ENCODE measurements at regions not wholly inside any gene's neighbourhood (a gene's known extent, or its start where the extent isn't known, plus 50 kb on each side); places are given as distances from the start of the nearest gene placed in this dataset.

DNA sequence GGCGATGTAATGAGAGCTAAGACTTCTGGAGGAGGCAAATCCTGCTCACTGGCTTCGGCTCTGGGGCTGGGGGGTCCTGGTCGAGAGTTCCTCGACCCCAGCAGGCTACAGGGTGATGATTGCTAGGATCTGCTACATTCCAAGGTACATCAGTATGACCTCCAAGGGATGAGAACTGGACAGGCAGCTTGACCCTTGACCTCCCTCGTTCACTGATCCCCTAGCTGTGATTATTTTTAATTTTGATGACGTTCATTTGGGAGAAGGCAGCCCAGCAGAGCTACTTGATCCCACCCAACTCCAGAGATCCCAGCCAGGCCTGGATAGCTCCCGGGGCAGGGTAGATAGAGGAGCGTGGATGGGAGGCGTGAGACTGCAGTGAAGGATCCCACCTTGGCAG lies 242.3 kb downstream of the MAF start:
- H3K27ac ChIP-seq: no peak overlapping the region

DNA sequence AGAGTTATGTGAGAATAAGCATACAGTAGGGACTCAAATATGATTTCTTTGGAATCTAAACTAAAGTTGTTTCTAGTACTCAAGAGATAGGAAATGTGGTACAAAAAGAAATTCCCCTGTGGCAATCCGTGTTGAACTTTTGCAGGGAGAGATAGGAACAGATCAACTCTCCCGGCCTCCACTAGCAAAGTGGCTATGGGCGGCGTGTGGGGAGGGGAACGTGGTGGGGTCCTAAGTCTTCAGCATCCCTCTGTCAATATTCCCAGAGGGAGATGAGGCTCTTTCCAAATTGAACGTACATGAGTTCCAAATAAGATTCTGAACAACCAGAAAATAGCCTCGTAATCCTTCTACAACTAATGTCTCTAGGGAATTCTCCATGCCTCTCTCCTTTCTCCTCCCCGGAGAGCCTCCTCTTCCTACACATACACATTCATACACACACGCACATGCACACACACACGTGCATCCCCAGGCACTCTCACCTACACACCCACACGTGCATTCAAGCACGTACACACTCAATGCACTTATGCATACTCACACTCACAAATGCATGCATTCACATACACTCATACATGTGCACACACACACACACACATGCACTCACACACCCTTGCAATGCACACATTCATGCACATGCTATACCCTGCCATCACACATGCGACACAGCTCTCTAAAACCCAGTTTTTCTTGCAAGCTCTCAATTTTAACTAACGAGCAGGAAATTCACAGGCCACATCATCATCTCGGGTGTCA lies 244.8 kb downstream of the MAF start:
- TF ChIP-seq, protein P1, sequence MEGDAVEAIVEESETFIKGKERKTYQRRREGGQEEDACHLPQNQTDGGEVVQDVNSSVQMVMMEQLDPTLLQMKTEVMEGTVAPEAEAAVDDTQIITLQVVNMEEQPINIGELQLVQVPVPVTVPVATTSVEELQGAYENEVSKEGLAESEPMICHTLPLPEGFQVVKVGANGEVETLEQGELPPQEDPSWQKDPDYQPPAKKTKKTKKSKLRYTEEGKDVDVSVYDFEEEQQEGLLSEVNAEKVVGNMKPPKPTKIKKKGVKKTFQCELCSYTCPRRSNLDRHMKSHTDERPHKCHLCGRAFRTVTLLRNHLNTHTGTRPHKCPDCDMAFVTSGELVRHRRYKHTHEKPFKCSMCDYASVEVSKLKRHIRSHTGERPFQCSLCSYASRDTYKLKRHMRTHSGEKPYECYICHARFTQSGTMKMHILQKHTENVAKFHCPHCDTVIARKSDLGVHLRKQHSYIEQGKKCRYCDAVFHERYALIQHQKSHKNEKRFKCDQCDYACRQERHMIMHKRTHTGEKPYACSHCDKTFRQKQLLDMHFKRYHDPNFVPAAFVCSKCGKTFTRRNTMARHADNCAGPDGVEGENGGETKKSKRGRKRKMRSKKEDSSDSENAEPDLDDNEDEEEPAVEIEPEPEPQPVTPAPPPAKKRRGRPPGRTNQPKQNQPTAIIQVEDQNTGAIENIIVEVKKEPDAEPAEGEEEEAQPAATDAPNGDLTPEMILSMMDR (IDR thresholded peaks at IDR 0.05): no peak
- Histone ChIP-seq H3K27me3 (no peaks in the 10 kb centered on the region), H3K4me3 (no peak overlapping the region), H3K36me3 (no peaks in the 10 kb centered on the region), H3K4me1 (no peaks in the 10 kb centered on the region), H3K27ac (no peak overlapping the region), H3K9me3 (peaks cover 0 to 7% of the 10 kb centered on the region in 2 donors)
- no peak for DNase-seq (ENCODE audit: low spot score)

More for the DNA sequence above, 242.3 kb downstream of the MAF start:
- H3K4me3 ChIP-seq: no peak overlapping the region
- TF ChIP-seq, protein P1 (IDR thresholded peaks at IDR 0.05): no peak
- H3K36me3 ChIP-seq: no peaks in the 10 kb centered on the region
- peaks cover 0 to 11% of the 10 kb centered on the region in 2 donors for H3K9me3 ChIP-seq
- DNase-seq (ENCODE audit: low spot score): no peak
- no peaks in the 10 kb centered on the region for H3K27me3 ChIP-seq
- no peaks in the 10 kb centered on the region for H3K4me1 ChIP-seq

DNA sequence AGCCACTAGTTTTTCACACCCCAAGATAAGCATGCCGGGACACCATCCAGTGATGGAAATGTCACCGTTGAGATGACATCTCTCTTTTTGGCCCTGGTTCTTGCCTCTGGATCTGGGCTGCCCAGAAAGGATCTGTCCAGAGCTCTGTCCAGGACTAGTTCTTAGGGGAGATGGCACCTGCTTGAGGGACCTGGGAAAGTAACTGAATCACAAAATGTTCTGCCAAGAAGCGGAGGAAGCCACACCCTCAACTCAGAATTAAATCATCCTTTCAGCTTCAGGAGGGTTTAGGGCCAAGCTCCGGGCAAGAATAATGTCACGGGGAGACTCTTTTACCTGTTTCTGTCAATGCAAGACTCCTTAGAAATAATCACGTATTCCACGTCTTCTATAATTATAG lies 248.6 kb downstream of the MAF start:
- DNase-seq (ENCODE audit: low spot score): no peak
- no peaks in the 10 kb centered on the region for H3K9me3 ChIP-seq
- no peaks in the 10 kb centered on the region for H3K36me3 ChIP-seq
- H3K4me1 ChIP-seq: no peaks in the 10 kb centered on the region
- no peak overlapping the region for H3K4me3 ChIP-seq
- no peak overlapping the region for H3K27ac ChIP-seq
- TF ChIP-seq, protein P1 (IDR thresholded peaks at IDR 0.05): no peak
- H3K27me3 ChIP-seq: no peaks in the 10 kb centered on the region

DNA sequence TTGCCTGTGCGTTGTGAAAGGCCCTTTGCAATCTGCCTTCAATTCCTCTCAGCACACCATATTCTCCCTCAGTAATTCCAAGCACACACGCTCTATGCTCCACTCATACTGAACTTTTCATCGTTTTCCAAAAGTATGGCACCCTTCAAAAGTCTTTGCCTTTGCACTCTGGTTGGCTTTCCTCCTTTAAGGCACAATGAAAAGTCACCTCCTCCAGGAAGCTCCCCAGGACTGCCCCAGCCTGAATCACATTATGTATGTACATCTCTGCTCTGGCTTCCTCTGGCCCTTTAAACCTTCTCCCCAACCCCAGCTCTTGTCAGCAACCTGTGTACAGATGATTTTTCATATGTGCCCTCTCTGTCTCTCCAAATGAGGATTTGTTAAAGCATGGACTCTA lies 250.7 kb downstream of the MAF start:
- TF ChIP-seq, protein P1 (IDR thresholded peaks at IDR 0.05): no peak
- Histone ChIP-seq H3K4me1 (no peaks in the 10 kb centered on the region), H3K36me3 (no peaks in the 10 kb centered on the region), H3K4me3 (no peak overlapping the region), H3K9me3 (no peaks in the 10 kb centered on the region), H3K27me3 (no peaks in the 10 kb centered on the region), H3K27ac (no peak overlapping the region)
- DNase-seq (ENCODE audit: low spot score): no peak

DNA sequence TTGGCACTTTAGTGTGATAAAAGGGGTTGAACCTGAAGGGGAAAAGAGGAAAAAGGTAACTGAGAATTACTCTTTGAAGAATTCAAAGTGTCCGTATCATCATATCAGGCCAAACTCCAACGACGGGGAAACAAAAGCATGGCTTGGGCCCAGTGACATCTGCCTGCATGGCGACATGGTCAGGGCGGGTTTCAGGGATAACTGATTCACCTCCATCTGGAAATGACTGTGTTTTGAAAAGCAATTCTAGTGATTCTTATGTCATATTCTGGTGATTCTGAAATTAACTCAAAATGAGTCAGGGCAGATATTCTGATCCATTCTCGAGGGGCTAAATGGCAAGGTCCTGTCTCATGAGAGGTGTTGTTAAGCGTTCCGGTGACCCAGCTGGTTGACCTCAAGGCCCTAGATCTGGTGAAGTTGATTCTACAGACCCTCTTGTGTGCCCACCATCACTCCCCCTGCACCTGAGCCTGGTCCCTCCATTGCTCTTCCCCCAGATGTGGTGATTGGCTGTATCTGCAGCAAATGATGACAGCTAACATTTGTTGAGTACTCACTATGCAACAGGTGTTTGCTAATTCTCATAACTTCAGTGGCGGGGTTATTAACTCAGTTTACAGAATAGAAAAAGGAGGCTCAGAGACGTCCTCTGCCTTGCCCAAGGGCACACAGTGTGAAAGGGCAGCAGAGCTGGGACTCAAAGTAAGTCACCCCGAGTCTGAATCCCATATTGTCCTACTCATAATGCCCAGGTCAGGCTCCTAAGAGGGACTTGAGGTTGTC lies 251.8 kb downstream of the MAF start:
- TF ChIP-seq, protein P1 (IDR thresholded peaks at IDR 0.05): no peak
- H3K4me3 ChIP-seq: no peak overlapping the region
- H3K27me3 ChIP-seq: no peaks in the 10 kb centered on the region
- H3K27ac ChIP-seq: no peak overlapping the region
- no peaks in the 10 kb centered on the region for H3K4me1 ChIP-seq
- DNase-seq (ENCODE audit: low spot score): no peak
- H3K9me3 ChIP-seq: no peaks in the 10 kb centered on the region
- H3K36me3 ChIP-seq: no peaks in the 10 kb centered on the region
